A673 (cell line): ENCODE measurements at regions not wholly inside any gene's neighbourhood (a gene's known extent, or its start where the extent isn't known, plus 50 kb on each side); places are given as distances from the start of the nearest gene placed in this dataset.

Source experiments
- BruUV-seq: library from RNA; stranded (reverse); fragments of 400-500 nt; replicated peaks from 2 replicates; lab custom pipeline; 2021; lab: Mats Ljungman, UMichigan
- CTCF ChIA-PET: fragments of 300-600 bp; sonication (Branson Sonifier 250); formaldehyde crosslinking; loops from one replicate; lab custom pipeline; 2022; ENCODE audit warnings: antibody characterized with exemption; lab: Charles Lee
- POLR2A ChIA-PET: fragments of 300-600 bp; sonication (Branson Sonifier 250); formaldehyde crosslinking; loops from one replicate; lab custom pipeline; 2022; ENCODE audit warnings: antibody characterized with exemption; ENCODE audit not compliant: low non-redundant PET; lab: Charles Lee
- DNase-seq: peaks from one replicate; pipeline ENCODE4 v3.0.0-alpha.2; 2015; ENCODE audit warnings: low spot score
- H3K27ac ChIP-seq: fragments of 200-600 bp; sonication (generic); 2 replicates; pipeline ENCODE4 v1.5.1; 2016; ENCODE audit warnings: mixed run types, low read depth, mild to moderate bottlenecking, mixed read lengths, antibody characterized with exemption, low read length; ENCODE audit not compliant: poor library complexity, severe bottlenecking
- H3K27me3 ChIP-seq: fragments of 200-600 bp; sonication (generic); replicated peaks from 2 replicates; pipeline ENCODE4 v1.6.1; 2017; ENCODE audit warnings: mixed run types, low read depth, mild to moderate bottlenecking, mixed read lengths, antibody characterized with exemption, low read length; ENCODE audit not compliant: insufficient read depth, poor library complexity
- H3K36me3 ChIP-seq: fragments of 200-600 bp; sonication (generic); 2 replicates; pipeline ENCODE4 v1.6.1; 2016; ENCODE audit warnings: mixed run types, mild to moderate bottlenecking, mixed read lengths, antibody characterized with exemption, low read length; ENCODE audit not compliant: insufficient read depth, poor library complexity, severe bottlenecking
- H3K4me1 ChIP-seq: fragments of 200-600 bp; sonication (generic); 2 replicates; pipeline ENCODE4 v1.6.1; 2017; ENCODE audit warnings: mixed run types, mild to moderate bottlenecking, mixed read lengths, antibody characterized with exemption, low read length; ENCODE audit not compliant: insufficient read depth, poor library complexity, severe bottlenecking
- H3K4me3 ChIP-seq: fragments of 200-600 bp; sonication (generic); 2 replicates; pipeline ENCODE4 v1.5.1; 2016; ENCODE audit warnings: low read depth, mixed run types, mild to moderate bottlenecking, mixed read lengths, low read length; ENCODE audit not compliant: poor library complexity, severe bottlenecking
- H3K9me3 ChIP-seq: fragments of 200-600 bp; sonication (generic); 2 replicates; pipeline ENCODE4 v1.6.1; 2016; ENCODE audit warnings: mixed run types, low read depth, mild to moderate bottlenecking, mixed read lengths, antibody characterized with exemption, low read length; ENCODE audit not compliant: poor library complexity, severe bottlenecking
- EZH2 ChIP-seq: fragments of 200-600 bp; sonication (generic); IDR thresholded peaks from 2 replicates; pipeline ENCODE4 v1.6.1; 2017; ENCODE audit warnings: borderline replicate concordance, low read depth, mild to moderate bottlenecking, mixed read lengths, antibody characterized with exemption, low read length; ENCODE audit not compliant: poor library complexity, severe bottlenecking
- intact Hi-C: fragments of 100-400 bp; cut with micrococcal nuclease; formaldehyde crosslinking; loops from one replicate; pipeline ENCODE4 v1.10.0; 2022; ENCODE audit not compliant: unreplicated experiment
- TF ChIP-seq, protein P1 (sequence below): fragments of 300-800, 200-600 bp; sonication (generic); conservative IDR thresholded peaks from 2 replicates; pipeline ENCODE4 v1.5.1; 2017; ENCODE audit warnings: low read depth, mild to moderate bottlenecking, antibody characterized with exemption, low read length, moderate library complexity, mixed read lengths

DNA sequence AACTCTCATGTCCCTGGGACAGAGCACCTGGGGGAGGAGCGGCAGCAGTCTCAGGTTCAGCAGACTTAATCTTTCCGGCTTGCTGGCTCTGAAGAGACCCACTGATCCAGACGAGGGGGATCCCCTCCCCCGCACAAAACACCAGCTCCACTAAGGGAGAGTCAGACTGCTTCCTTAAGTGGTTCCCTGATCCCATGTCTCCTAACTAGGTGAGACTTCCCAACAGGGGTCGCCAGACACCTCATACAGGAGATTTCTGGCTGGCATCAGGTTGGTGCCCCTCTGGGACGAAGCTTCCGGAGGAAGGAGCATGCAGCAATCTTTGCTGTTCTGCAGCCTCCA lies 157.2 kb upstream of the TMEM45B start:
- BruUV-seq = no TSS peak
- Histone ChIP-seq H3K36me3 (no peaks in the 10 kb centered on the region), H3K4me1 (no peaks in the 10 kb centered on the region), H3K9me3 (peaks cover 24% of the 10 kb centered on the region), H3K27ac (no peak overlapping the region), H3K27me3 (no peaks in the 10 kb centered on the region), H3K4me3 (no peak overlapping the region)
- ChIA-PET POLR2A (no interaction called here), CTCF (no interaction called here)
- intact Hi-C loops = no loop called here
- TF ChIP-seq, protein P1, sequence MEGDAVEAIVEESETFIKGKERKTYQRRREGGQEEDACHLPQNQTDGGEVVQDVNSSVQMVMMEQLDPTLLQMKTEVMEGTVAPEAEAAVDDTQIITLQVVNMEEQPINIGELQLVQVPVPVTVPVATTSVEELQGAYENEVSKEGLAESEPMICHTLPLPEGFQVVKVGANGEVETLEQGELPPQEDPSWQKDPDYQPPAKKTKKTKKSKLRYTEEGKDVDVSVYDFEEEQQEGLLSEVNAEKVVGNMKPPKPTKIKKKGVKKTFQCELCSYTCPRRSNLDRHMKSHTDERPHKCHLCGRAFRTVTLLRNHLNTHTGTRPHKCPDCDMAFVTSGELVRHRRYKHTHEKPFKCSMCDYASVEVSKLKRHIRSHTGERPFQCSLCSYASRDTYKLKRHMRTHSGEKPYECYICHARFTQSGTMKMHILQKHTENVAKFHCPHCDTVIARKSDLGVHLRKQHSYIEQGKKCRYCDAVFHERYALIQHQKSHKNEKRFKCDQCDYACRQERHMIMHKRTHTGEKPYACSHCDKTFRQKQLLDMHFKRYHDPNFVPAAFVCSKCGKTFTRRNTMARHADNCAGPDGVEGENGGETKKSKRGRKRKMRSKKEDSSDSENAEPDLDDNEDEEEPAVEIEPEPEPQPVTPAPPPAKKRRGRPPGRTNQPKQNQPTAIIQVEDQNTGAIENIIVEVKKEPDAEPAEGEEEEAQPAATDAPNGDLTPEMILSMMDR = no peak
- no peak for TF ChIP-seq EZH2
- DNase-seq = no peak

GRCh38 chr11:129680907-129681306 lies 134.7 kb upstream of the TMEM45B start:
- Histone ChIP-seq H3K4me3 (no peak overlapping the region), H3K4me1 (no peaks in the 10 kb centered on the region), H3K27ac (no peak overlapping the region), H3K9me3 (no peaks in the 10 kb centered on the region), H3K27me3 (no peaks in the 10 kb centered on the region), H3K36me3 (no peaks in the 10 kb centered on the region)
- TF ChIP-seq, protein P1 = no peak
- TF ChIP-seq EZH2 = no peak
- POLR2A ChIA-PET = no interaction called here
- intact Hi-C loops = no loop called here
- no TSS peak for BruUV-seq
- DNase-seq = no peak
- CTCF ChIA-PET = no interaction called here

- POLR2A ChIA-PET = interaction anchor here (0.6 kb wide), 1 partner anchor 296 kb away, joined by 5 read pairs; no protein-coding TSS in a partner anchor
- Histone ChIP-seq H3K9me3 (no peaks in the 10 kb centered on the region), H3K36me3 (no peaks in the 10 kb centered on the region), H3K4me1 (no peaks in the 10 kb centered on the region), H3K4me3 (no peak overlapping the region), H3K27me3 (no peaks in the 10 kb centered on the region), H3K27ac (no peak overlapping the region)
- no peak for DNase-seq
- CTCF ChIA-PET = no interaction called here
- TF ChIP-seq EZH2 = no peak
- TF ChIP-seq, protein P1 = no peak
- intact Hi-C loops = no loop called here
- no TSS peak for BruUV-seq
Measured at GRCh38 chr11:129681344-129682114, 134.1 kb upstream of the TMEM45B start.
